GM11168 (cell line): ENCODE measurements at regions not wholly inside any gene's neighbourhood (a gene's known extent, or its start where the extent isn't known, plus 50 kb on each side); places are given as distances from the start of the nearest gene placed in this dataset.

Experiments used
- in situ Hi-C: fragments of 300-500 bp; cut with MboI; formaldehyde crosslinking; loops from one replicate; pipeline ENCODE4 v1.12.0; 2022; ENCODE audit warnings: low sequenced_read_pairs; ENCODE audit not compliant: unreplicated experiment

GRCh38 chrX:42725196-42725595, 52.8 kb downstream of the PPP1R2C start:
- in situ Hi-C loops, result no loop called here

DNA sequence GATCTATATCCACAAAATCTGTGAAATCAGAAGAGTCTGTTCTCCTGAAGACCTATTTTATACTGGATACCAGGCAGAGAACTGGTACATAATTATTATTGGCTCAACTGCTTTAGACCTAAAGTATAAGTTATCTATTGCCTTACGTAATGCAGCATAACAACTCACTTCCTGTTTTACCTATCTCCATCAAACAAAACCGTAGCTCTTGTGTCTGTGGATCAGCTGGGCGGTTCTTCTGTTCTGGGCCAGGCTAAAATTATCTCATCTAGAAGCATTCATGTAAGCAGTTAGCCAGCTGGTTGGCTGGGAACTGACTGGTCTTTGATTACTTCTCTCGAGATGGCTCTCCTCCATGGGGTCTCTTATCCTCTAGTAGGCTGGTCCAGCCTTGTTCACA, 57.8 kb downstream of the PPP1R2C start:
- in situ Hi-C loops, result no loop called here

GRCh38 chrX:42715701-42716262, 62.2 kb downstream of the PPP1R2C start:
- in situ Hi-C loops, result no loop called here

DNA sequence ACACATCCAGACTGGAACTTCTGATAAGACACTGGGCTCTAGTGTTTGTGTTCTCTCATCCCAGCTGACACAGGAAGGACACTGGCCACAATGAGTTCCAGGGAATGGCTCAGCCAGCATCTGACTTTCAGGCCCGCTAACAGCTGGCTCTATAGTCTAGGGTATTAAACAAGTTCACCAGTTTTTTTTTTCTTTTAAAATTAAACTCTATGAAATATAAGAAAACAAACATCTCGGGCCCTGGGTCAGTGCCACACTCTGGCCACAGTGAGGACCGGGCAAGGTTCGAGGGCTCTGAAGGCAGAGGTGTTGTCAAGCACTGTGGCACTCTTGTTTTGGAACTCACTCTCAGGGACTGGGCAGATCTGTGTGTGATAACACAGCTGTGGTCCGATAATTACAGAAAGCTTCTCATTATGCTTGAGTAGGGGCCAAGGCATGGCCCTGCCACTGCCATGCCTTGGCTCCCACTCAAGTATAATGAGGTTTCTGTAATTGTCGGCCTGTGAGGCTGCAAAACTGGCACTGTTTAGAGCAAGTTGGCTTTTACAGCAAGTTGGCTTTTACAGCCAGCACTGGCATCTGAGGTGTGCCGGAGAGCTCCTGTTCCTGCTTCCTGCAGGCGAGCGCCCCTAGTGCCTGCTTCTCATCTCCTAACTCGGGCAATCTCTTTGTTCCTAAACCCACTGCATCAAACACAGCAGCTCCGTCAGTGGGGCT, 62.8 kb downstream of the PPP1R2C start:
- in situ Hi-C loops, result no loop called here

- in situ Hi-C loops, result no loop called here
Measured at GRCh38 chrX:42710452-42710851, 67.5 kb downstream of the PPP1R2C start.

DNA sequence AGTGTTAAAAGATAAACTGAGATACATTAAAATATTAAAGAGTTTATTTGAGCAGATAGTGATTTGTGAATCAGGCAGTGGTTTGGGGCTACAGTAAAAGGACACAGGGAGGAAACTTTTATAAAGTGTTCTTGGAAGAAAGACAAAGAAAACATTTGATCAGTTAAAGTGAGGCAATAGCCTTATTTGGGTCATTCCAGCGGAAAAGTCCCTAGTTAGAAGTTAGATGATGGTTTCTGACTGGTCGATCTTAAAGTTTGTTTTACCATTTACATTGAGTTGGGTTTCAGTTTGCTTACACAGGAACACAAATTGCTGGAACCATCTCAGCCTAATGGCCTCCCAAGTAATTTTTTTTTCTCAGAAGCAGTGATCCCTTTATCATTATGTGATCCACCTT, 69.7 kb downstream of the PPP1R2C start:
- in situ Hi-C loops, result no loop called here

- in situ Hi-C loops, result no loop called here
Measured at GRCh38 chrX:42707742-42708141, 70.2 kb downstream of the PPP1R2C start.

DNA sequence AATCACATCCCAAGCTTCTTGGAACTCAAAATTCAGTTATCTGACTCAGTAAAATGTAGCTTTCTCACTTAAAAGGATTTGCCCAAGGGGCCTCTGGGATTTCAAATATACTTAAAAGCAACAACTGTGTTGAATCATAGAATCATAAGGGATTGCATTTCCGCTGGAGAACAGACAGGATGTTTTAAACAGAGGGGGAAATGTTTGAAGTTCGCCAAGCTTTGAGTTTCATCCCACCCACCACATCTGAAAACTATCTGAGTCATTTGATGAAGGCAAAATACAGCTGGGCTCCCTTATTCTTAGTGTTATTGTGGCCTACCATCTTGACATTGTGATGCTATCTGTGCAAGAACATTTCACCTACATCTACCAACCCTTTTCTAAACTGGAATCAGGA, 73.5 kb downstream of the PPP1R2C start:
- in situ Hi-C loops, result no loop called here

DNA sequence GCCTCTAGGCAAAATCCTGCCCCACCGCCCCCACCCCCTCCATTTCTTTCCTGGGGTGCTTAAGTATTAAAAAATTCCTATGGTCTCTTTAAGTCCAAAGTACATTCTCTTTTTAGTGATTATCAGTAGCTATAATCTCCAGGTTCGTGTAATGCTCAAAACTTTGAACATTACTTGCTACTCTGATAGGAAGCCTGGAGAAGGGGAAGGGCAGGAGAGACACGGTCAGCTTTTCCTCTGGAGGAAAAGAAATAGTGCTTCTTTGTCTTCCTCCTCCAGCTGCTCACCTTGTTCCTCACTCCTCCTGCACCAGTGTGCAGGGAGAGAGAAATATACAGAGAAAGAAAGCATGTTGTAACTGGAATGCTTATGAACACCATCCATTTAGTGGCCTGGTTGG, 80.4 kb downstream of the PPP1R2C start:
- in situ Hi-C loops, result loop anchor here (25.0 kb wide), 1 partner anchor 910 kb away; no protein-coding TSS in a partner anchor

DNA sequence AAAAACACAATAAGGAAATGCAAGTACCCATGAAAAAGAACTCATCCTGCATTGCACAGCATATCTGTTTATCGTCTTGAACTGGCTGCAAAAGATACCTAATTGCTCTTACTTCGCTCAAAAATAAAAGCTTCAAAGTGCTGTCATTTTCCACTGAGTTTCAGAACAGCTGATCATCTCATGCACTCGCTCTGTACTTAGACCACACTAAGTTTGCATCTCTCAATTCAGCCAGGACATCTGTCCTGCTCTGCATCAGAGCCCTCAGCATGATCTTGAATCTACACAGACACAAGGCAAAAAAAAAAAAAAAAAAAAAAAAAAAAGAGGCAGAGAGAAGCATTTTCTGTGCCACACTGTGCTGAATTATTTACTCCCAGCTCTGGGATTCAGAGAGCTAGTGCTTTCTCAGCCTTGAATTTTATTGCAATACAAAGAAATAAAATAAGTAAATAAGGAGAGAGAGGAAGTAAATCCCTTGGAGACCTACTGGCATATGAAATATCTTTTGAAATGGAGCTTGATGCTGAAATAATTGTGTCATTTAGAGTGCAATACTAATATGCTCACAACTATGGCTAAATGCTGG, 81.3 kb downstream of the PPP1R2C start:
- in situ Hi-C loops, result loop anchor here (25.0 kb wide), 1 partner anchor 909 kb away; no protein-coding TSS in a partner anchor

- in situ Hi-C loops, result loop anchor here (25.0 kb wide), 1 partner anchor 909 kb away; no protein-coding TSS in a partner anchor
Measured at GRCh38 chrX:42695800-42696358, 82.1 kb downstream of the PPP1R2C start.

- in situ Hi-C loops, result loop anchor here (25.0 kb wide), 1 partner anchor 907 kb away; no protein-coding TSS in a partner anchor
Measured at GRCh38 chrX:42694260-42694815, 83.6 kb downstream of the PPP1R2C start.

- in situ Hi-C loops, result loop anchor here (25.0 kb wide), 1 partner anchor 904 kb away; no protein-coding TSS in a partner anchor
Measured at GRCh38 chrX:42691196-42691595, 86.8 kb downstream of the PPP1R2C start.

- in situ Hi-C loops, result loop anchor here (25.0 kb wide), 1 partner anchor 899 kb away; no protein-coding TSS in a partner anchor
Measured at GRCh38 chrX:42686706-42687105, 91.3 kb downstream of the PPP1R2C start.

- in situ Hi-C loops, result loop anchor here (25.0 kb wide), 1 partner anchor 899 kb away; no protein-coding TSS in a partner anchor
Measured at GRCh38 chrX:42686296-42686695, 91.7 kb downstream of the PPP1R2C start.

GRCh38 chrX:42684065-42684464, 93.9 kb downstream of the PPP1R2C start:
- in situ Hi-C loops, result loop anchor here (25.0 kb wide), 1 partner anchor 897 kb away; no protein-coding TSS in a partner anchor

DNA sequence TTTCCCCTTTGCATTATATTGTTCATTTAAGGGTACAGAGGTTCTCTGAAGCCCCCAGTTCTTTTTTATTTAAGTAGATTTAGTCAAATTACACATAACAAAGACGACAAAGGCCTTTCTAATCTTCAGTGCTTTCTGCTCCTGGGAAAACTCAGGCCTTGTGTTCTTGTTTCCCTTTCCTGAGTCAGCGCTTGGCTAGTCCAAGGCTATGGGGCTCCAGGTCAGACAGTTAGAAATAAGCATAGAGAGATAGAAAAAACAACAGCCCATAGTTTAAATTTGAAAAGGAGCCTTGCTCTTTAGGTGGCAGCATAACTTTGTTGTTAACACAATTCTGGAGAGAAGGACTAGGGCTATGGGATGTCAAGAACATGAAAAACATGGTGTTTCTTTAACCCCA, 97.3 kb downstream of the PPP1R2C start:
- in situ Hi-C loops, result loop anchor here (25.0 kb wide), 1 partner anchor 893 kb away; no protein-coding TSS in a partner anchor

GRCh38 chrX:42678133-42678532, 99.8 kb downstream of the PPP1R2C start:
- in situ Hi-C loops, result loop anchor here (25.0 kb wide), 1 partner anchor 891 kb away; no protein-coding TSS in a partner anchor

DNA sequence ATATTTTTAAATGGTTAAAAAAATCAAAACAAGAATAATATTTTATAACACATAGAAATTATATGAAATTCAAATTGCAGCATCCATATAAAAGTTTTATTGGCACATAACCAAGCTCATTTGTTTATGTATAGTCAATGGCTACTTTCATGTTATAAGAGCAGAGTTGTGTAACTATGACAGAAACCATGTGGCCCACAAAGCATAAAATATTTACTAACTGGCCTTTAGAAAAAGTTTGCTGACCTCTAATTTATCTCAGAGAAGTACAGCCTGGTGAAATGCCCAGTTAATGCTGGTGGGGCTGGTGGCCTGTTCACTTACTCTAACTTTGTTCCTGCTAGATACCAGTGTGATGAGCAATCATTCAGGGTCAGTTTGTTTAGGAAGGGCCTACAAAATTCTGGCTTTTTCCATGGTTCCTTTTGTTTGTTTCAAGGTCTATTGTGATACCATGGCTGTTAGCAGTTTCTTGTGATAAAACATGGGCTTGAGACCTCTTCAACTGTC, 104.6 kb downstream of the PPP1R2C start:
- in situ Hi-C loops, result no loop called here

- in situ Hi-C loops, result no loop called here
Measured at GRCh38 chrX:42664680-42665079, 113.3 kb downstream of the PPP1R2C start.
